Rectal smooth muscle tissue (tissue), 1 donor: ENCODE measurements at regions not wholly inside any gene's neighbourhood (a gene's known extent, or its start where the extent isn't known, plus 50 kb on each side); places are given as distances from the start of the nearest gene placed in this dataset.

Experiments
- H3K27ac ChIP-seq: one replicate; pipeline ENCODE4 v1.7.0; 2013; ENCODE audit warnings: low read depth, low read length, inconsistent platforms
- H3K27me3 ChIP-seq: one replicate; pipeline ENCODE4 v1.7.0; 2013; ENCODE audit warnings: low read length; ENCODE audit not compliant: control insufficient read depth, insufficient read depth
- H3K36me3 ChIP-seq: one replicate; pipeline ENCODE4 v1.7.0; 2013; ENCODE audit warnings: low read length; ENCODE audit not compliant: control insufficient read depth, insufficient read depth
- H3K4me1 ChIP-seq: one replicate; pipeline ENCODE4 v1.7.0; 2013; ENCODE audit warnings: low read length; ENCODE audit not compliant: control insufficient read depth, insufficient read depth
- H3K4me3 ChIP-seq: one replicate; pipeline ENCODE4 v1.7.0; 2013; ENCODE audit warnings: low read length
- H3K9ac ChIP-seq: one replicate; pipeline ENCODE4 v1.7.0; 2013; ENCODE audit warnings: low read length

- no peak overlapping the region for H3K27ac ChIP-seq
- no peaks in the 10 kb centered on the region for H3K36me3 ChIP-seq
- no peaks in the 10 kb centered on the region for H3K27me3 ChIP-seq
- H3K9ac ChIP-seq = no peak overlapping the region
- peaks cover 13% of the 10 kb centered on the region for H3K4me1 ChIP-seq
- no peak overlapping the region for H3K4me3 ChIP-seq
Observed at GRCh38 chr12:19744705-19745218, 305.5 kb downstream of the AEBP2 start.

GRCh38 chr12:19746471-19746870 lies 307.2 kb downstream of the AEBP2 start:
- Histone ChIP-seq H3K4me1 (peaks cover 4% of the 10 kb centered on the region), H3K4me3 (no peak overlapping the region), H3K27ac (no peak overlapping the region), H3K27me3 (no peaks in the 10 kb centered on the region), H3K36me3 (no peaks in the 10 kb centered on the region), H3K9ac (no peak overlapping the region)

- H3K27ac ChIP-seq = no peak overlapping the region
- no peak overlapping the region for H3K4me3 ChIP-seq
- no peaks in the 10 kb centered on the region for H3K27me3 ChIP-seq
- no peaks in the 10 kb centered on the region for H3K36me3 ChIP-seq
- no peaks in the 10 kb centered on the region for H3K4me1 ChIP-seq
- no peak overlapping the region for H3K9ac ChIP-seq
Observed at GRCh38 chr12:19749906-19750574, 310.7 kb downstream of the AEBP2 start.

- no peak overlapping the region for H3K27ac ChIP-seq
- H3K4me3 ChIP-seq = no peak overlapping the region
- no peaks in the 10 kb centered on the region for H3K27me3 ChIP-seq
- no peaks in the 10 kb centered on the region for H3K36me3 ChIP-seq
- H3K4me1 ChIP-seq = no peaks in the 10 kb centered on the region
- H3K9ac ChIP-seq = no peak overlapping the region
Observed at GRCh38 chr12:19751078-19751477, 311.8 kb downstream of the AEBP2 start.

- Histone ChIP-seq H3K4me1 (no peaks in the 10 kb centered on the region), H3K27ac (no peak overlapping the region), H3K9ac (no peak overlapping the region), H3K36me3 (no peaks in the 10 kb centered on the region), H3K27me3 (no peaks in the 10 kb centered on the region), H3K4me3 (no peak overlapping the region)
Observed at GRCh38 chr12:19752712-19753111, 313.4 kb downstream of the AEBP2 start.

GRCh38 chr12:19755136-19755535 lies 315.8 kb downstream of the AEBP2 start:
- Histone ChIP-seq H3K36me3 (no peaks in the 10 kb centered on the region), H3K4me1 (no peaks in the 10 kb centered on the region), H3K27ac (no peak overlapping the region), H3K27me3 (no peaks in the 10 kb centered on the region), H3K4me3 (no peak overlapping the region), H3K9ac (no peak overlapping the region)

- Histone ChIP-seq H3K9ac (no peak overlapping the region), H3K4me3 (no peak overlapping the region), H3K4me1 (no peaks in the 10 kb centered on the region), H3K36me3 (no peaks in the 10 kb centered on the region), H3K27ac (no peak overlapping the region), H3K27me3 (no peaks in the 10 kb centered on the region)
Observed at GRCh38 chr12:19757317-19757877, 318.1 kb downstream of the AEBP2 start.

- H3K27me3 ChIP-seq = no peaks in the 10 kb centered on the region
- no peaks in the 10 kb centered on the region for H3K4me1 ChIP-seq
- no peak overlapping the region for H3K9ac ChIP-seq
- H3K4me3 ChIP-seq = no peak overlapping the region
- no peak overlapping the region for H3K27ac ChIP-seq
- H3K36me3 ChIP-seq = no peaks in the 10 kb centered on the region
Observed at GRCh38 chr12:19759227-19759626, 319.9 kb downstream of the AEBP2 start.

GRCh38 chr12:19760611-19761010 lies 321.3 kb downstream of the AEBP2 start:
- H3K4me1 ChIP-seq = no peaks in the 10 kb centered on the region
- H3K27ac ChIP-seq = no peak overlapping the region
- H3K4me3 ChIP-seq = no peak overlapping the region
- H3K36me3 ChIP-seq = no peaks in the 10 kb centered on the region
- H3K9ac ChIP-seq = no peak overlapping the region
- H3K27me3 ChIP-seq = no peaks in the 10 kb centered on the region

GRCh38 chr12:19761463-19761862 lies 322.2 kb downstream of the AEBP2 start:
- H3K4me1 ChIP-seq = no peaks in the 10 kb centered on the region
- H3K27me3 ChIP-seq = no peaks in the 10 kb centered on the region
- no peak overlapping the region for H3K4me3 ChIP-seq
- H3K9ac ChIP-seq = no peak overlapping the region
- H3K27ac ChIP-seq = no peak overlapping the region
- no peaks in the 10 kb centered on the region for H3K36me3 ChIP-seq

GRCh38 chr12:19763488-19763887 lies 324.2 kb downstream of the AEBP2 start:
- H3K27ac ChIP-seq = no peak overlapping the region
- H3K36me3 ChIP-seq = no peaks in the 10 kb centered on the region
- H3K9ac ChIP-seq = no peak overlapping the region
- H3K27me3 ChIP-seq = no peaks in the 10 kb centered on the region
- no peaks in the 10 kb centered on the region for H3K4me1 ChIP-seq
- H3K4me3 ChIP-seq = no peak overlapping the region

- H3K27ac ChIP-seq = no peak overlapping the region
- no peaks in the 10 kb centered on the region for H3K36me3 ChIP-seq
- no peak overlapping the region for H3K4me3 ChIP-seq
- no peaks in the 10 kb centered on the region for H3K4me1 ChIP-seq
- no peak overlapping the region for H3K9ac ChIP-seq
- H3K27me3 ChIP-seq = no peaks in the 10 kb centered on the region
Observed at GRCh38 chr12:19764408-19764807, 325.1 kb downstream of the AEBP2 start.

GRCh38 chr12:19771858-19772257 lies 332.6 kb downstream of the AEBP2 start:
- Histone ChIP-seq H3K9ac (no peak overlapping the region), H3K27me3 (no peaks in the 10 kb centered on the region), H3K4me1 (no peaks in the 10 kb centered on the region), H3K36me3 (no peaks in the 10 kb centered on the region), H3K4me3 (no peak overlapping the region), H3K27ac (no peak overlapping the region)
